Ascending aorta (tissue), 2 donors: ENCODE measurements at regions not wholly inside any gene's neighbourhood (a gene's known extent, or its start where the extent isn't known, plus 50 kb on each side); places are given as distances from the start of the nearest gene placed in this dataset.
"Not testable (repeated sequence)": the region's sequence is repeated elsewhere in the genome, so short reads cannot be mapped to it uniquely, and the experiment has no call there.

Experiments
- DNase-seq, 2 donors: peaks; one replicate each; pipeline ENCODE4 v3.0.0-alpha.2; 2019; ENCODE audit warnings: low spot score in 2 of 2
- H3K27ac ChIP-seq, 2 donors: fragments of 200-600 bp; sonication (generic); one replicate each; pipeline ENCODE4 v1.5.1; 2016 to 2017; ENCODE audit warnings: mild to moderate bottlenecking in 1 of 2
- H3K27me3 ChIP-seq: fragments of 200-600 bp; sonication (generic); one replicate; pipeline ENCODE4 v1.5.1; 2017
- H3K36me3 ChIP-seq, 2 donors: fragments of 200-600 bp; sonication (generic); one replicate each; pipeline ENCODE4 v1.5.1; 2016
- H3K4me1 ChIP-seq, 2 donors: fragments of 200-600 bp; sonication (generic); one replicate each; pipeline ENCODE4 v1.5.1; 2016 to 2017; ENCODE audit warnings: mild to moderate bottlenecking in 1 of 2
- H3K4me3 ChIP-seq, 2 donors: fragments of 200-600 bp; sonication (generic); one replicate each; pipeline ENCODE4 v1.5.1; 2016 to 2017; ENCODE audit warnings: mild to moderate bottlenecking in 1 of 2
- H3K9me3 ChIP-seq, 2 donors: fragments of 200-600 bp; sonication (generic); one replicate each; pipeline ENCODE4 v1.5.1; 2016
- intact Hi-C: fragments of 100-400 bp; cut with DNase I; formaldehyde crosslinking; loops from one replicate; pipeline ENCODE4 v1.15.1; 2023
- TF ChIP-seq, protein P1 (sequence below), 3 experiments: fragments of 200-600 bp in 2 of 3; fragments of 450-650 bp in 1 of 3; sonication (generic) in 2 of 3; IDR thresholded peaks; one replicate each; pipeline ENCODE4 v1.5.1; 2016 to 2019; ENCODE audit warnings: antibody characterized with exemption in 3 of 3, mild to moderate bottlenecking in 1 of 3, moderate library complexity in 1 of 3

DNA sequence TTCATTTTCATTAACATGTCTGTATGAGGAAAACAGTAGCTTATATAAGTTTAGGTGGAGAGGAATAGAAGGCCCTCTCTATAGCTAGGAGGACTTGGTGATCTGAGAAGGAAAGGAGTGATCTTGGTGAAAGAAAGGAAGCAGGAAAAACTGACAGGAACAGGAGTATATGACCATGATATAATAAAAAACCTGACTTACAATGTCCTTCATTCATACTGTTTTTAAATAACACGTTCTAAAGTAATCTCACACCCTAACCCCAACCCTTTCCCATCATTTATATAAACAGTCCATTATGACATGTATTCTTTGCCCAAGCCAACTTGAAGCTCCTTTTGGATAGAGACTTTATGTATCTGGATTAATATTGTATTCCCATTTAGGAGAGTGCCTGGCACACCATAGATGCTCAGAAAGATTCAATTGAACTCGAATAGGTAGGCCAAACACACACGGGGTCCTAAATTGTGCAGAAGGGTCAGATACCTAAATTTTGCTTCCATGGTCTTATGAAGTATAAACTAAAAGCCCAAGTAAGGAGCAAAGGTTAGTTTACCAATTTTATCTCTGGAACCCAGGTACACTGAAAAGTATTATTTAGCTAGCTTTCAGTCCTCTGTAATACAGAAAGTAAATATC, 75.9 kb downstream of the OR2B2 start:
- intact Hi-C loops = loop anchor here (10.0 kb wide), 2 partner anchors 1611 to 1811 kb away; a partner anchor contains a TSS
- no peaks in the 10 kb centered on the region for H3K9me3 ChIP-seq
- peaks cover 0 to 8% of the 10 kb centered on the region in 2 donors for H3K4me1 ChIP-seq
- TF ChIP-seq, protein P1, sequence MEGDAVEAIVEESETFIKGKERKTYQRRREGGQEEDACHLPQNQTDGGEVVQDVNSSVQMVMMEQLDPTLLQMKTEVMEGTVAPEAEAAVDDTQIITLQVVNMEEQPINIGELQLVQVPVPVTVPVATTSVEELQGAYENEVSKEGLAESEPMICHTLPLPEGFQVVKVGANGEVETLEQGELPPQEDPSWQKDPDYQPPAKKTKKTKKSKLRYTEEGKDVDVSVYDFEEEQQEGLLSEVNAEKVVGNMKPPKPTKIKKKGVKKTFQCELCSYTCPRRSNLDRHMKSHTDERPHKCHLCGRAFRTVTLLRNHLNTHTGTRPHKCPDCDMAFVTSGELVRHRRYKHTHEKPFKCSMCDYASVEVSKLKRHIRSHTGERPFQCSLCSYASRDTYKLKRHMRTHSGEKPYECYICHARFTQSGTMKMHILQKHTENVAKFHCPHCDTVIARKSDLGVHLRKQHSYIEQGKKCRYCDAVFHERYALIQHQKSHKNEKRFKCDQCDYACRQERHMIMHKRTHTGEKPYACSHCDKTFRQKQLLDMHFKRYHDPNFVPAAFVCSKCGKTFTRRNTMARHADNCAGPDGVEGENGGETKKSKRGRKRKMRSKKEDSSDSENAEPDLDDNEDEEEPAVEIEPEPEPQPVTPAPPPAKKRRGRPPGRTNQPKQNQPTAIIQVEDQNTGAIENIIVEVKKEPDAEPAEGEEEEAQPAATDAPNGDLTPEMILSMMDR (IDR thresholded peaks at IDR 0.05) = no peak
- peak overlapping the region; percentile 95 to 96 for H3K27ac ChIP-seq
- no peaks in the 10 kb centered on the region for H3K36me3 ChIP-seq
- H3K4me3 ChIP-seq = peak overlapping the region; percentile 71 to 80
- no peaks in the 10 kb centered on the region for H3K27me3 ChIP-seq
- no peak for DNase-seq

DNA sequence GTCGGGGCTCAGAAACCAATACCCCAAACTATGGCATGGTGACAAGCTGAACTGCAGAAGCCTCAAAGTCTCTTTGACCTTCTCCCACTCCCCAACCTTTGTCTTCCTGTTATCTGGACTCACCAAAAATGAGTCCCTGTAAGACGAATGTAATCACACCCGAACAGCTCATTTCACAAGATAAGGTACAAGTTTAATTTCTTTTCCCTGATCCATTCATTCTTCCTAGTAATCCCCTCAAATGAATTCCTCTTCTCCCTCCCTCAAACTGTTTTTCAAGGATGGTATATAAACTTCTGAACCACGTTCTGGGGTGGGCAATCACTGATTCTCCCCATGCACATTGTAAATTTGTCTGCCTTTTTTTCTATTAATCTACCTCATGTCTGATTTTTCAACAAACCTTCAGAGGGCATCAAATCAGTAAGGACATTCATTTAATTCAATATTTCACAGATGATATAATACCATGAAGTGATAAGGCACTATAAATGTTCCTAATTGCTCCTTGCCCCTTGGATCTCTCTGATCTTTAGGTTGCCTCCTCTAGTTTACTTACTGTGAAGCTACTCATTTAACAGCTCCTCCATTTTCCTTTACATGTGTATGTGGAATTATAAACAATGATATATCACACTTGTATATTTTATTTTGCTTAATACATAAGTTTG, 77.2 kb downstream of the OR2B2 start:
- intact Hi-C loops = loop anchor here (10.0 kb wide), 2 partner anchors 1610 to 1810 kb away; a partner anchor contains a TSS
- Histone ChIP-seq H3K4me1 (peaks cover 0 to 8% of the 10 kb centered on the region in 2 donors), H3K4me3 (no peak overlapping the region), H3K36me3 (no peaks in the 10 kb centered on the region), H3K27ac (no peak overlapping the region), H3K9me3 (no peaks in the 10 kb centered on the region), H3K27me3 (no peaks in the 10 kb centered on the region)
- DNase-seq = no peak
- TF ChIP-seq, protein P1 (IDR thresholded peaks at IDR 0.05) = no peak

DNA sequence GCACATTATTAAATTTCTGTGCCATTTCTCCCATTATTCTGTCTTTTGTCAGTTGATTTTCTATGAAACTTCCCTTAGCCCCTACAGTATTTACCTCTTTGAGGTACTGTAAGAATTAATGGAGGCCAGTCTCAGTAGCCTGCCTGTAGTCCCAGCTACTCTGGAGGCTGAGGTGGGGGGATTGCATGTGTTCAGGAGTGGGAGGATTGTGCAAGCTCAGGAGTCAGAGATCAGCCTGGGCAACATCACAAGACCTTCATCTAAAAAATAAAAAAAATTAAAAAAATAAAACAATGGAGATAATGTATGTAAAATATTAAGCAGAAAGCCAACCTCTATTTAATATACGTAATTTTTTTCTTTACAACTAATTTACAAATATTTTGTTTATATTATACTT, 77.8 kb downstream of the OR2B2 start:
- H3K4me1 ChIP-seq = peaks cover 0 to 8% of the 10 kb centered on the region in 2 donors
- intact Hi-C loops = loop anchor here (10.0 kb wide), 2 partner anchors 1610 to 1810 kb away; a partner anchor contains a TSS
- no peak for DNase-seq
- no peaks in the 10 kb centered on the region for H3K36me3 ChIP-seq
- H3K27ac ChIP-seq = no peak overlapping the region
- no peaks in the 10 kb centered on the region for H3K27me3 ChIP-seq
- no peaks in the 10 kb centered on the region for H3K9me3 ChIP-seq
- H3K4me3 ChIP-seq = no peak overlapping the region
- TF ChIP-seq, protein P1 (IDR thresholded peaks at IDR 0.05) = no peak

DNA sequence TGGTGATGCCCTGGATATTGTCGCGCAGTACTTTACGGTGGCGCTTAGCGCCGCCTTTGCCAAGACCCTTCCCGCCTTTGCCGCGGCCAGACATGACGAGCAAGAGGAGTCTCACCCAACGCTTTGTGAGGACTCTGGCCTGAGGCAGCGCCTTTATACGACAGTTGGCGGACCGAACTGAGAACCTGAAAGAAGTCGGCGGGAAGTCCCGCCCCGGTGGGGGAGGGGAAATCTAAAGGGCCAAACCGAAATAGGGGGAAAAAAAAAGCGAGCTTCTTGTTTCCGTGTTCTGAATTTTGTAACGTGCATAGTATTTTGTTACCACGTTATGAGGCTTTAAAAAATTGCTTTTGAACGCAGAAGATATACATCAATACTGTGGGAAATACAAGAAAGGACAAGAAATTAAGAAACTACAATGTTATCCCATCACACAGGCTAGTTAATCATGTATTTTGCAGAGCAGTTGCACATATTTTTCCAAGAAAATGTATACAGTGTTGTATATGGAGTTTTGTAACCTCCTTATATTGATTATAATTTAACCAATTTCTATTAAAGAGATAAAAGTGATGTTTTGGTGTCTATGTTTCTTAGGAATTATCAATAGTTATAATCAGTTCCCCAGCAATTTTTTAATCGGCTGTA, 80.6 kb downstream of the OR2B2 start:
- peak; percentile 46 to 90 for DNase-seq
- H3K4me1 ChIP-seq, H3K36me3 ChIP-seq, H3K27me3 ChIP-seq, H3K9me3 ChIP-seq: not testable (repeated sequence)
- intact Hi-C loops = loop anchor here (10.0 kb wide), 2 partner anchors 1607 to 1807 kb away; a partner anchor contains a TSS
- Histone ChIP-seq H3K27ac (peak overlapping the region; percentile 10 to 74), H3K4me3 (peak overlapping the region; percentile 43 to 65)

DNA sequence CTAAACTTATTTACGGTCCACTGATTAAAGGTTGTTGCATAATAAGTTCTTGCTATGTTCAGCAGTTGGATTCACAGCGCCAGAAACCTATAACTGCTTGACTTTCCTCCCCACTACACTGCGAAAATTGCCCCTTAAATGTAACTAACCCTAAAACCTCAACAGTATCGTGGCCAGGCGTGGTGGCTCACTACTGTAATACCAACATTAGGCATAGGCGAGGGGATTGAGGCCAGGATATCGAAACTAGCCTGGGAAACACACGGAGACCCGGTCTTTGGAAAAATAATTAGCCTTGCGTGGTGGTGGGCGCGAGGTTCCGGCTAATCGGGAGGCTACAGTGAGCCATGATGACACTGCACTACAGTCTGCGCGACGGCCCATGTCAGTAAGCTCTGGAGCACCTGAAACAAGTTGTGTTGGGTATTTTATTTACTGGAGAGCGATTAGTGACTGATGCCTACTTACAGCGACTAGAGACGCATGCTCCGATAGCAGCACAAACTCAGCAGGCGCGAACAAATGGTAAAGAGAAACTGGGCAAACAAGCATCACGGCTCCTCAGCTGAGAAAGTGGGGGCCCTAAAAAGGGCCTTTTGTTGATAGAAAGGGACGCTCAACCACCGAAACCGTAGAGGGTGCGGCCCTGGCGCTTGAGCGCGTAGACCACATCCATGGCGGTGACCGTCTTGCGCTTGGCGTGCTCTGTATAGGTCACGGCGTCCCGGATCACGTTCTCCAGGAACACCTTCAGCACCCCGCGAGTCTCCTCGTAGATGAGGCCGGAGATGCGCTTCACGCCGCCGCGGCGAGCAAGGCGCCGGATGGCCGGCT, 81.4 kb downstream of the OR2B2 start:
- not testable (repeated sequence) for H3K9me3 ChIP-seq, DNase-seq, H3K4me1 ChIP-seq, H3K36me3 ChIP-seq, H3K27me3 ChIP-seq
- intact Hi-C loops = loop anchor here (10.0 kb wide), 2 partner anchors 1606 to 1806 kb away; a partner anchor contains a TSS
- H3K27ac ChIP-seq = peak overlapping the region; percentile 66 to 74
- peak overlapping the region; percentile 47 to 65 for H3K4me3 ChIP-seq

DNA sequence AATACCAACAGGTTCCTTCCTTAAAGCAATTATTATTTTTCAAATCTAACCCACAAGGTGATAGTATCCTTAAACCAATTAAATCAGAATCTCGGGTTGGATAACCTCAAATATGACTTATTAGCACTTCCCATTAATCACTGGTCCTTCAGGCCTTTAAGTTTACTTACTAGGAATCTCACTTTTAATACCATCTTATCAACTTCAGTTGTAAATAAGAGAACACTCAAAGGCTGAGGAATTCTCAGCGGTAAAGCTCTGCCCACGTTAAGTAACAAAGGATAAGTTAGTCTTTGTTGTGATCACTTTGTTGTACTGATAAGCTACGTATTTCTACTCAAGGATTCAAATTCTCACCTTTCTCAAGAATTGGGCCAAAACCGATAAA, 82.0 kb downstream of the OR2B2 start:
- Histone ChIP-seq H3K4me3 (peak overlapping the region in 1 of 2 donors; percentile 65), H3K27me3 (no peaks in the 10 kb centered on the region), H3K36me3 (no peaks in the 10 kb centered on the region), H3K4me1 (peaks cover 0 to 1% of the 10 kb centered on the region in 2 donors), H3K27ac (peak overlapping the region; percentile 66 to 74), H3K9me3 (no peaks in the 10 kb centered on the region)
- no peak for DNase-seq
- intact Hi-C loops = loop anchor here (10.0 kb wide), 2 partner anchors 1605 to 1805 kb away; a partner anchor contains a TSS
- TF ChIP-seq, protein P1 (IDR thresholded peaks at IDR 0.05) = no peak
